Nephron (organoid): ENCODE measurements at regions not wholly inside any gene's neighbourhood (a gene's known extent, or its start where the extent isn't known, plus 50 kb on each side); places are given as distances from the start of the nearest gene placed in this dataset.

ENCODE experiments used
- H3K27ac Mint-ChIP-seq, 3 experiments: 2 replicates each; pipeline ENCODE4 v1.8.0; 2020; ENCODE audit warnings: mixed read lengths in 3 of 3, mild to moderate bottlenecking in 2 of 3, moderate library complexity in 1 of 3
- H3K27me3 Mint-ChIP-seq: 2 replicates; pipeline ENCODE4 v1.8.0; 2021; ENCODE audit warnings: low read depth, mild to moderate bottlenecking, moderate library complexity, mixed read lengths
- H3K36me3 Mint-ChIP-seq: 2 replicates; pipeline ENCODE4 v1.8.0; 2020; ENCODE audit warnings: low read depth, mixed read lengths
- H3K4me1 Mint-ChIP-seq: 2 replicates; pipeline ENCODE4 v1.8.0; 2020; ENCODE audit warnings: mixed read lengths
- H3K4me3 Mint-ChIP-seq, 3 experiments: 2 replicates each; pipeline ENCODE4 v1.8.0; 2020; ENCODE audit warnings: mild to moderate bottlenecking in 3 of 3, mixed read lengths in 3 of 3, moderate library complexity in 2 of 3
- H3K9me3 Mint-ChIP-seq: 2 replicates; pipeline ENCODE4 v1.8.0; 2020; ENCODE audit warnings: mixed read lengths
- TF ChIP-seq, protein P1 (sequence below), 3 experiments: fragments of 200-600 bp; sonication (generic); IDR thresholded peaks; one replicate each; pipeline ENCODE4 v1.5.0; 2021; ENCODE audit warnings: antibody characterized with exemption in 3 of 3; ENCODE audit not compliant: unreplicated experiment in 3 of 3

DNA sequence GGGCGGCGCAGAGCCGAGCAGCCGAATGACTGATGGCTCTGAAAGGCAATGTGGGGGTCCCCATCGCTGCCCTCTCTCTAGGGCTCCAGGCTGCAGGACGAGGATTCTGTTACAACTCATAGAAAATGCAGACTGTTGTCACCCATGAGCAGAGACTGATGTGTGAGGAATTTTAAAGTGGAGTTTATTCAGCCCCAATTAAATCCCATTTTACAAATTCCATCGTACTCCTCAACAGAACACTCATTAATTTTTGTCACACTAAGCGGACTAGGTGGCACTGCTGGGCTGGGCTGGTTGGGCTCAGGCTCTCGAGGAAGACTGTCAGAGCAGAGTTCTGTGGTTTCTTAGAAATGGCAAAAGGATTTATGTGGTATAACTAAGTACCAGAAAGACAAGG is 102.6 kb upstream of the SPON1 start:
- Mint-ChIP-seq H3K4me3 (no peak overlapping the region), H3K36me3 (no peaks in the 10 kb centered on the region), H3K27me3 (peaks cover 17% of the 10 kb centered on the region), H3K27ac (no peak overlapping the region), H3K4me1 (no peaks in the 10 kb centered on the region), H3K9me3 (peaks cover 3% of the 10 kb centered on the region)
- TF ChIP-seq, protein P1, sequence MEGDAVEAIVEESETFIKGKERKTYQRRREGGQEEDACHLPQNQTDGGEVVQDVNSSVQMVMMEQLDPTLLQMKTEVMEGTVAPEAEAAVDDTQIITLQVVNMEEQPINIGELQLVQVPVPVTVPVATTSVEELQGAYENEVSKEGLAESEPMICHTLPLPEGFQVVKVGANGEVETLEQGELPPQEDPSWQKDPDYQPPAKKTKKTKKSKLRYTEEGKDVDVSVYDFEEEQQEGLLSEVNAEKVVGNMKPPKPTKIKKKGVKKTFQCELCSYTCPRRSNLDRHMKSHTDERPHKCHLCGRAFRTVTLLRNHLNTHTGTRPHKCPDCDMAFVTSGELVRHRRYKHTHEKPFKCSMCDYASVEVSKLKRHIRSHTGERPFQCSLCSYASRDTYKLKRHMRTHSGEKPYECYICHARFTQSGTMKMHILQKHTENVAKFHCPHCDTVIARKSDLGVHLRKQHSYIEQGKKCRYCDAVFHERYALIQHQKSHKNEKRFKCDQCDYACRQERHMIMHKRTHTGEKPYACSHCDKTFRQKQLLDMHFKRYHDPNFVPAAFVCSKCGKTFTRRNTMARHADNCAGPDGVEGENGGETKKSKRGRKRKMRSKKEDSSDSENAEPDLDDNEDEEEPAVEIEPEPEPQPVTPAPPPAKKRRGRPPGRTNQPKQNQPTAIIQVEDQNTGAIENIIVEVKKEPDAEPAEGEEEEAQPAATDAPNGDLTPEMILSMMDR (IDR thresholded peaks at IDR 0.05; ENCODE audit: unreplicated experiment in 3 of 3): no peak

DNA sequence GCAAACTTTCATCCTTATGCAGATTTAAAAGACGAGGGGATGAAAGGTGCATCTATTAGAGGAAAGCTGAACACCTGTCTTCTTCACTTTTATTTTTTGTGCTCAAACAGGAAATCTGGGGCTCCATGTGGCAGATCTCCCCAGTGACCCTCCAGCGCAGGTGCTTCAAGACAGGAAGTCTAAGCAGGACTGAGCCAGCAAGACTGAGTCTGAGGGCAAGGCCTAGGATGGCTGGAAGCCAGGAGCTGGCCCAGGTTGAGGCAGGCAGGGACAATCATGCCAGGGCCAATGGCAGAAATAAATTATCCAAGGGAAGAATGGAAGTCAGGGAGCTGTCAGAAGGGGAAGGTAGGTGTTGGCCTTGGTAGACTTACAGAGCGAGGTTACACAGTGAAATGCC is 101.1 kb upstream of the SPON1 start:
- no peak overlapping the region for H3K27ac Mint-ChIP-seq
- H3K27me3 Mint-ChIP-seq: peaks cover 14% of the 10 kb centered on the region
- H3K9me3 Mint-ChIP-seq: peaks cover 3% of the 10 kb centered on the region
- H3K4me3 Mint-ChIP-seq: no peak overlapping the region
- no peaks in the 10 kb centered on the region for H3K4me1 Mint-ChIP-seq
- H3K36me3 Mint-ChIP-seq: no peaks in the 10 kb centered on the region
- TF ChIP-seq, protein P1 (IDR thresholded peaks at IDR 0.05; ENCODE audit: unreplicated experiment in 3 of 3): no peak

DNA sequence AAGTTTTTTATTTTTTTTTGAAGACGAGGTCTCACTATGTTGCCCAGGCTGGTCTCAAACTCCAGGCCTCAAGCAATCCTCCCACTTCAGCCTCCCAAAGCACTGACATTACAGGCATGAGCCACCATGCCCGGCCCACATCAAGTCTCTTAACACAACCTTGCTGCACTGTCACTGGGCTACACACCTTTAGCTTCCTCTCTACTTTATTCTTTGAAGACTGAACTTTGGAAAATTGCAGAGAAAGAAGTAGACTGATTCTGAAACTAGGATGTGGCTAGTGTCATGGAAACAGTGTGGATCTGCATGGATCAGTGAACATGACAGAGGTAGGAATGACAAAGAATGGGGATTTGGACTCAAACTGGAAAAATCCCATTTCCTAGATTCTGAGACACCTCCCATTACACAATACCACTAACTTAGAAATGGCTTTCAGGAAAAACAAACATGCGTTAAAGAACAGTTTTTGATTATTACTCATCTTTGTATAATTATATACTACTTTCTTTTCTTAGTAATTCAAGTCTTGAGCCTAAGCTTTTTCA is 99.6 kb upstream of the SPON1 start:
- H3K4me3 Mint-ChIP-seq: no peak overlapping the region
- no peak overlapping the region for H3K27ac Mint-ChIP-seq
- H3K36me3 Mint-ChIP-seq: no peaks in the 10 kb centered on the region
- TF ChIP-seq, protein P1 (IDR thresholded peaks at IDR 0.05; ENCODE audit: unreplicated experiment in 3 of 3): no peak
- H3K9me3 Mint-ChIP-seq: peaks cover 3% of the 10 kb centered on the region
- H3K4me1 Mint-ChIP-seq: no peaks in the 10 kb centered on the region
- peaks cover 14% of the 10 kb centered on the region for H3K27me3 Mint-ChIP-seq

DNA sequence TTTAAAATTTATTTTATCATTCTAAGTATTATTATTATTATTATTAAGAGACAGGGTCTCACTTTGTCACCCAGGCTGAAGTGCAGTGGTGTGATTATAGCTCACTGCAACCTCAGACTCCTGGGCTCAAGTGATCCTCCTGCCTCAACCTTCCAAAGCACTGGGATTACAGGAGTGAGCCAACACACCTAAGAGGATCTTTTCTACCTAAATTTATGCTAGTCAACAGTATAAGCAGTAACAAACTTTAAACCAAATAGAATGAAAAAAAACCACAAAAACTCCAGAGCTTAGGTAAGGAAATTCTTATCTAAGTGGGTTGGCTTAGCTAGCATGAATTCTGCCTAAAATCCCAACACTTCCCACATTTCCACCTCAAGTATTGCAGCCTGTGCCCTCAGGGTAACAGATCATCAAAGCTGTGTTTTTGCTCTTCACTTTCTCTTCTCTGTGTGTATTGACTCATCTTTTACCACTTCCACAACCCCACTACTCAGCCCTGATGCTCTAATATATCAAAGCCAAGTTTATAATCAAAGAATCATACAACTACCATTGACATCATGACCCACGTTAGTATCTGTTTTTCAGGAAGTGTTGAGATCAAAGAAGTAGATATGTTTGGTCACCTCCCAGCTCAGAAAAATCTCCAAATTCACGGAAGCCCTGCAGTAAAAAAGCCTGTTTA is 93.7 kb upstream of the SPON1 start:
- Mint-ChIP-seq H3K27ac (no peak overlapping the region), H3K9me3 (no peaks in the 10 kb centered on the region), H3K4me3 (no peak overlapping the region), H3K27me3 (peaks cover 15% of the 10 kb centered on the region), H3K36me3 (no peaks in the 10 kb centered on the region), H3K4me1 (peaks cover 17% of the 10 kb centered on the region)
- TF ChIP-seq, protein P1 (IDR thresholded peaks at IDR 0.05; ENCODE audit: unreplicated experiment in 3 of 3): no peak

DNA sequence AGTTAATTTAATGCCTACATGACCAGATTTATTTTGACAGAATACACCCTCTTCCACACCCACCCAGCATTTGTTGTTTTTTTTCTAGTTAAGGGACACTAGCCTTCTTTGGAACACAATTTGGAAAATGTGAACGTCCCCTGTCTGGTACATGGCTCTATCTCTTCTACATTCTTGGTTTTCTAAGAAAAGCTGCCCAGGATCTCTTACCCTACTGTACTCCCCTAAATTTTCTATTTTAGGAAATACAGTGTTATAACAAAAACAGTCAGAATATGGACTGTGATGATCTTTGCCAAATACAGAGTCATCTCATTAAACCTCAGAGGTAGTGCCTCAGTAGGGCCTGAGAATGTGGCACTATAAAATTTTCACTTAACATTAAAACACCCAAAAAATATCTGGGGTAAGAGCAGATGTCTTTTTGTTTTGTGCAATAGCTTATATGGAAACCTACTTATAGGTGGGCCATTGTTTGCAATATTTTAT is 93.1 kb upstream of the SPON1 start:
- TF ChIP-seq, protein P1 (IDR thresholded peaks at IDR 0.05; ENCODE audit: unreplicated experiment in 3 of 3): no peak
- H3K36me3 Mint-ChIP-seq: no peaks in the 10 kb centered on the region
- peaks cover 15% of the 10 kb centered on the region for H3K27me3 Mint-ChIP-seq
- H3K4me1 Mint-ChIP-seq: peaks cover 21% of the 10 kb centered on the region
- no peaks in the 10 kb centered on the region for H3K9me3 Mint-ChIP-seq
- no peak overlapping the region for H3K4me3 Mint-ChIP-seq
- H3K27ac Mint-ChIP-seq: no peak overlapping the region

DNA sequence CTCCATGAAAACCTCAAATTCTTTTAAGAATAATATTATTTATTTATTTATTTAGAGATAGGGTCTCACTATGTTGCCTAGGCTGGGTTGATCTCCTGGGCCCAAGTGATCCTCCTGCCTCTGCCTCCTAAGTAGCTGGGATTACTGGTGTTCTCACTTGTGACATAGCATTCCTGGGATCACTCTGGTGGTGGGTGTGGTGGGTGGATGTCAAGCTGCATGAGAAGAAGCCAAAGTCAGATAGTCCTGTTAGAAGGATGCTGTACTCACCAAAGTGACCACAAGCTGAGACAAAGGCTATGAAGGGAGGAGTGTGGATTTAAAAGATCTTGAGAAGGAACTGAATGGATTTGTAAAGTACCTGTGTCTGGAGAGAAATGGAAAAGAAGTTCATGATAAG is 87.9 kb upstream of the SPON1 start:
- H3K4me1 Mint-ChIP-seq: peaks cover 21% of the 10 kb centered on the region
- H3K4me3 Mint-ChIP-seq: no peak overlapping the region
- TF ChIP-seq, protein P1 (IDR thresholded peaks at IDR 0.05; ENCODE audit: unreplicated experiment in 3 of 3): no peak
- no peaks in the 10 kb centered on the region for H3K9me3 Mint-ChIP-seq
- peaks cover 15% of the 10 kb centered on the region for H3K27me3 Mint-ChIP-seq
- H3K27ac Mint-ChIP-seq: no peak overlapping the region
- no peaks in the 10 kb centered on the region for H3K36me3 Mint-ChIP-seq
